ENCODE measurements at regions not wholly inside any gene's neighbourhood (a gene's known extent, or its start where the extent isn't known, plus 50 kb on each side); places are given as distances from the start of the nearest gene placed in this dataset.

GRCh38 chr2:219701847-219702634 lies 74.6 kb downstream of the SLC4A3 start:
- H3K27me3 ChIP-seq (replicated peaks) = no peaks in the 10 kb centered on the region
- DNase-seq = no peak
- H3K27ac ChIP-seq = no peak overlapping the region
- no peak overlapping the region for H3K4me3 ChIP-seq (ENCODE audit: low read depth, low read length)
- no peak for TF ChIP-seq CTCF (IDR thresholded peaks at IDR 0.05; ENCODE audit: low read depth, low read length, missing control alignments)
- no peaks in the 10 kb centered on the region for H3K36me3 ChIP-seq (replicated peaks)
- in situ Hi-C loops (cut with HindIII; ENCODE audit: low pct_ligation_motif_present, low sequenced_read_pairs) = no loop called here

- in situ Hi-C loops (cut with HindIII; ENCODE audit: low pct_ligation_motif_present, low sequenced_read_pairs) = no loop called here
- Histone ChIP-seq H3K27me3 (replicated peaks) (no peaks in the 10 kb centered on the region), H3K36me3 (replicated peaks) (no peaks in the 10 kb centered on the region), H3K27ac (no peak overlapping the region), H3K4me3 (ENCODE audit: low read depth, low read length) (no peak overlapping the region)
- no peak for DNase-seq
- TF ChIP-seq CTCF (IDR thresholded peaks at IDR 0.05; ENCODE audit: low read depth, low read length, missing control alignments) = no peak
Observed at GRCh38 chr2:219702796-219703545, 75.5 kb downstream of the SLC4A3 start.

GRCh38 chr2:219704878-219705277 lies 77.4 kb downstream of the SLC4A3 start:
- DNase-seq = no peak
- H3K27me3 ChIP-seq (replicated peaks) = no peaks in the 10 kb centered on the region
- in situ Hi-C loops (cut with HindIII; ENCODE audit: low pct_ligation_motif_present, low sequenced_read_pairs) = no loop called here

GRCh38 chr2:219706823-219707281 lies 79.4 kb downstream of the SLC4A3 start:
- in situ Hi-C loops (cut with HindIII; ENCODE audit: low pct_ligation_motif_present, low sequenced_read_pairs) = no loop called here
- Histone ChIP-seq H3K27ac (no peak overlapping the region), H3K4me3 (ENCODE audit: low read depth, low read length) (no peak overlapping the region), H3K36me3 (replicated peaks) (no peaks in the 10 kb centered on the region), H3K27me3 (replicated peaks) (no peaks in the 10 kb centered on the region)
- peak; percentile 56 for DNase-seq
- no peak for TF ChIP-seq CTCF (IDR thresholded peaks at IDR 0.05; ENCODE audit: low read depth, low read length, missing control alignments)

More at GRCh38 chr2:219704878-219705277, 77.4 kb downstream of the SLC4A3 start:
- no peak for TF ChIP-seq CTCF (IDR thresholded peaks at IDR 0.05; ENCODE audit: low read depth, low read length, missing control alignments)
- no peak overlapping the region for H3K4me3 ChIP-seq (ENCODE audit: low read depth, low read length)
- H3K27ac ChIP-seq = no peak overlapping the region
- no peaks in the 10 kb centered on the region for H3K36me3 ChIP-seq (replicated peaks)

GRCh38 chr2:219707496-219708285 lies 80.3 kb downstream of the SLC4A3 start:
- Histone ChIP-seq H3K27ac (no peak overlapping the region), H3K27me3 (replicated peaks) (no peaks in the 10 kb centered on the region), H3K36me3 (replicated peaks) (no peaks in the 10 kb centered on the region), H3K4me3 (ENCODE audit: low read depth, low read length) (no peak overlapping the region)
- in situ Hi-C loops (cut with HindIII; ENCODE audit: low pct_ligation_motif_present, low sequenced_read_pairs) = no loop called here
- no peak for TF ChIP-seq CTCF (IDR thresholded peaks at IDR 0.05; ENCODE audit: low read depth, low read length, missing control alignments)
- DNase-seq = no peak
